GM23338 (cell line): ENCODE measurements at regions not wholly inside any gene's neighbourhood (a gene's known extent, or its start where the extent isn't known, plus 50 kb on each side); places are given as distances from the start of the nearest gene placed in this dataset.

ENCODE experiments used
- ATAC-seq: fragments of 200-7000 bp; cut with Tn5 transposase; 3 replicates; pipeline ENCODE4 v1.9.1; 2020
- DNase-seq: peaks from one replicate; pipeline ENCODE4 v3.0.0-alpha.2; 2015; ENCODE audit warnings: low spot score
- H2AFZ ChIP-seq: fragments of 200-600 bp; sonication (generic); 2 replicates; pipeline ENCODE4 v1.8.0; 2016; ENCODE audit warnings: antibody characterized with exemption, mild to moderate bottlenecking, moderate library complexity
- H3F3A ChIP-seq: fragments of 200-600 bp; sonication (generic); replicated peaks from 2 replicates; pipeline ENCODE4 v1.8.0; 2017; ENCODE audit warnings: antibody characterized with exemption, mixed run types, low read depth
- H3K27ac ChIP-seq: fragments of 200-600 bp; sonication (generic); 2 replicates; pipeline ENCODE4 v1.6.1; 2016; ENCODE audit warnings: low read depth
- H3K27me3 ChIP-seq: fragments of 200-600 bp; sonication (generic); 2 replicates; pipeline ENCODE4 v1.8.0; 2016; ENCODE audit warnings: mild to moderate bottlenecking, mixed run types, moderate library complexity; ENCODE audit not compliant: insufficient read depth
- H3K36me3 ChIP-seq: fragments of 200-600 bp; sonication (generic); 2 replicates; pipeline ENCODE4 v1.8.0; 2016; ENCODE audit warnings: mild to moderate bottlenecking; ENCODE audit not compliant: insufficient read depth
- H3K4me1 ChIP-seq: fragments of 200-600 bp; sonication (generic); 2 replicates; pipeline ENCODE4 v1.8.0; 2016; ENCODE audit warnings: mild to moderate bottlenecking, moderate library complexity; ENCODE audit not compliant: insufficient read depth
- H3K4me2 ChIP-seq: fragments of 200-600 bp; sonication (generic); 2 replicates; pipeline ENCODE4 v1.7.1; 2017; ENCODE audit warnings: mixed run types
- H3K4me3 ChIP-seq: fragments of 200-600 bp; sonication (generic); 2 replicates; pipeline ENCODE4 v1.6.1; 2016; ENCODE audit warnings: mixed run types
- H3K79me2 ChIP-seq: fragments of 200-600 bp; sonication (generic); replicated peaks from 2 replicates; pipeline ENCODE4 v1.8.0; 2017; ENCODE audit warnings: mild to moderate bottlenecking; ENCODE audit not compliant: insufficient read depth
- H3K9me2 ChIP-seq: fragments of 200-600 bp; sonication (generic); 2 replicates; pipeline ENCODE4 v1.8.0; 2017; ENCODE audit not compliant: insufficient read depth
- H4K20me1 ChIP-seq: fragments of 200-600 bp; sonication (generic); replicated peaks from 2 replicates; pipeline ENCODE4 v1.8.0; 2017; ENCODE audit warnings: mild to moderate bottlenecking; ENCODE audit not compliant: insufficient read depth
- H3K27ac Mint-ChIP-seq: 2 replicates; pipeline ENCODE4 v1.8.0; 2020; ENCODE audit warnings: inconsistent platforms, mild to moderate bottlenecking, moderate library complexity, mixed read lengths
- H3K27me3 Mint-ChIP-seq: 3 replicates; pipeline ENCODE4 v1.8.0; 2022; ENCODE audit warnings: low read depth, mild to moderate bottlenecking, moderate library complexity, mixed read lengths, inconsistent platforms; ENCODE audit not compliant: insufficient read depth, poor library complexity
- H3K36me3 Mint-ChIP-seq: 3 replicates; pipeline ENCODE4 v1.8.0; 2021; ENCODE audit warnings: low read depth, mild to moderate bottlenecking, inconsistent platforms, moderate library complexity, mixed read lengths
- H3K4me1 Mint-ChIP-seq: 3 replicates; pipeline ENCODE4 v1.8.0; 2020; ENCODE audit warnings: mild to moderate bottlenecking, inconsistent platforms, mixed read lengths
- H3K4me3 Mint-ChIP-seq: 3 replicates; pipeline ENCODE4 v1.8.0; 2021; ENCODE audit warnings: moderate library complexity, mild to moderate bottlenecking, inconsistent platforms, mixed read lengths
- H3K9me3 Mint-ChIP-seq: 3 replicates; pipeline ENCODE4 v1.8.0; 2020; ENCODE audit warnings: moderate library complexity, mild to moderate bottlenecking, inconsistent platforms, mixed read lengths
- CREB1 ChIP-seq: fragments of 250-450 bp; sonication (Bioruptor Pico); IDR thresholded peaks from 2 replicates; pipeline ENCODE4 v1.5.0; 2020; ENCODE audit warnings: low read depth, mild to moderate bottlenecking, moderate library complexity
- CTCF ChIP-seq, 2 experiments: fragments of 200-600 bp in 1 of 2; sonication (generic) in 1 of 2; conservative IDR thresholded peaks; 2 replicates each; pipeline versions ENCODE4 v1.5.1 to v1.6.1; 2016 to 2017; ENCODE audit warnings: antibody characterized with exemption in 2 of 2, low read depth in 2 of 2, mild to moderate bottlenecking in 2 of 2, moderate library complexity in 1 of 2
- EZH2 ChIP-seq: fragments of 200-600 bp; sonication (generic); IDR thresholded peaks from one replicate; pipeline ENCODE4 v1.8.0; 2017; ENCODE audit warnings: antibody characterized with exemption, mild to moderate bottlenecking, low read depth; ENCODE audit not compliant: unreplicated experiment
- EZH2phosphoT487 ChIP-seq: fragments of 200-600 bp; sonication (generic); IDR thresholded peaks from one replicate; pipeline ENCODE4 v1.8.1; 2018; ENCODE audit warnings: antibody characterized with exemption; ENCODE audit not compliant: unreplicated experiment
- NANOG ChIP-seq: IDR thresholded peaks from 2 replicates; pipeline ENCODE4 v1.6.1; 2016; ENCODE audit warnings: antibody characterized with exemption, borderline replicate concordance
- REST ChIP-seq: IDR thresholded peaks from one replicate; pipeline ENCODE4 v1.6.1; 2018; ENCODE audit warnings: antibody characterized with exemption; ENCODE audit not compliant: unreplicated experiment
- STAT1 ChIP-seq: IDR thresholded peaks from one replicate; pipeline ENCODE4 v1.6.1; 2016; ENCODE audit warnings: antibody characterized with exemption; ENCODE audit not compliant: unreplicated experiment
- ZNF331 ChIP-seq: fragments of 250-450 bp; sonication (Bioruptor Pico); IDR thresholded peaks from 2 replicates; pipeline ENCODE4 v1.5.0; 2020; ENCODE audit warnings: low read depth, mild to moderate bottlenecking, moderate library complexity

GRCh38 chr6:19734061-19734460, 103.1 kb upstream of the ID4 start:
- Histone ChIP-seq H3K4me1 (peaks cover 42% of the 10 kb centered on the region), H3K4me3 (no peak overlapping the region), H3K27ac (no peak overlapping the region), H3K9me2 (no peaks in the 10 kb centered on the region; the same call in 1 of the 2 replicates), H3K4me2 (0 out of 2 replicates have a peak overlapping the region, but pooled peaks have one; percentile 3), H3F3A (no peaks in the 10 kb centered on the region), H2AFZ (peak overlapping the region; percentile 96; the same call in 1 of the 2 replicates), H3K79me2 (no peaks in the 10 kb centered on the region), H3K27me3 (no peaks in the 10 kb centered on the region), H3K36me3 (peaks cover 4% of the 10 kb centered on the region; the same call in 1 of the 2 replicates), H4K20me1 (no peaks in the 10 kb centered on the region)
- TF ChIP-seq CTCF (conservative IDR thresholded peaks at IDR 0.05; ENCODE audit: low read depth in 2 of 2) (no peak), CREB1 (CRISPR knock-in tag) (no peak), ZNF331 (CRISPR knock-in tag) (no peak), NANOG (no peak), STAT1 (no peak), REST (no peak)
- DNase-seq: no peak
- Mint-ChIP-seq H3K4me3 (no peak overlapping the region), H3K9me3 (peaks cover 18% of the 10 kb centered on the region; the same call in 2 of the 3 replicates), H3K27me3 (peaks cover 2% of the 10 kb centered on the region), H3K4me1 (peaks cover 32% of the 10 kb centered on the region), H3K27ac (0 out of 2 replicates have a peak overlapping the region, but pooled peaks have one; percentile 41), H3K36me3 (peaks cover 11% of the 10 kb centered on the region; the same call in 2 of the 3 replicates)
- ATAC-seq: peak; percentile 61

GRCh38 chr6:19734519-19734918, 102.7 kb upstream of the ID4 start:
- H3K36me3 ChIP-seq: peaks cover 4% of the 10 kb centered on the region; the same call in 1 of the 2 replicates
- H3K4me3 ChIP-seq: no peak overlapping the region
- peaks cover 36% of the 10 kb centered on the region for H3K4me1 Mint-ChIP-seq
- peaks cover 45% of the 10 kb centered on the region for H3K4me1 ChIP-seq
- H3K27me3 ChIP-seq: no peaks in the 10 kb centered on the region
- DNase-seq (peak; percentile 42), ATAC-seq (peak; percentile 62)
- H3F3A ChIP-seq: no peaks in the 10 kb centered on the region
- no peak overlapping the region for H3K4me3 Mint-ChIP-seq
- H3K79me2 ChIP-seq: no peaks in the 10 kb centered on the region
- H4K20me1 ChIP-seq: no peaks in the 10 kb centered on the region
- 0 out of 2 replicates have a peak overlapping the region, but pooled peaks have one; percentile 3 for H3K4me2 ChIP-seq
- 0 out of 2 replicates have a peak overlapping the region, but pooled peaks have one; percentile 41 for H3K27ac Mint-ChIP-seq
- H2AFZ ChIP-seq: peak overlapping the region; percentile 96; the same call in 1 of the 2 replicates
- no peaks in the 10 kb centered on the region; the same call in 1 of the 2 replicates for H3K9me2 ChIP-seq
- H3K27me3 Mint-ChIP-seq: peaks cover 2% of the 10 kb centered on the region
- H3K9me3 Mint-ChIP-seq: peaks cover 16% of the 10 kb centered on the region; the same call in 2 of the 3 replicates
- no peak overlapping the region for H3K27ac ChIP-seq
- peaks cover 11% of the 10 kb centered on the region; the same call in 2 of the 3 replicates for H3K36me3 Mint-ChIP-seq
- TF ChIP-seq EZH2 (no peak), EZH2phosphoT487 (no peak), REST (no peak)
